ENCODE measurements at regions not wholly inside any gene's neighbourhood (a gene's known extent, or its start where the extent isn't known, plus 50 kb on each side); places are given as distances from the start of the nearest gene placed in this dataset.

GRCh38 chr1:199101139-199101538, 462.3 kb downstream of the PTPRC start:
- DNase-seq (no peak), ATAC-seq (no peak)
- peaks cover 6% of the 10 kb centered on the region for H3K9me3 Mint-ChIP-seq
- no peaks in the 10 kb centered on the region for H3K36me3 Mint-ChIP-seq (ENCODE audit: insufficient read depth)
- peaks cover 5% of the 10 kb centered on the region for H3K4me1 Mint-ChIP-seq (ENCODE audit: low read depth)
- no peak overlapping the region for H3K4me3 Mint-ChIP-seq
- H3K27me3 Mint-ChIP-seq (ENCODE audit: low read depth), result no peaks in the 10 kb centered on the region

- H3K4me1 Mint-ChIP-seq (ENCODE audit: low read depth), result peaks cover 5% of the 10 kb centered on the region
- DNase-seq (no peak), ATAC-seq (no peak)
- no peaks in the 10 kb centered on the region for H3K27me3 Mint-ChIP-seq (ENCODE audit: low read depth)
- no peaks in the 10 kb centered on the region for H3K36me3 Mint-ChIP-seq (ENCODE audit: insufficient read depth)
- peaks cover 10% of the 10 kb centered on the region for H3K9me3 Mint-ChIP-seq
- no peak overlapping the region for H3K4me3 Mint-ChIP-seq
Observed at GRCh38 chr1:199101635-199102034, 462.8 kb downstream of the PTPRC start.

GRCh38 chr1:199102239-199102638, 463.4 kb downstream of the PTPRC start:
- H3K27me3 Mint-ChIP-seq (ENCODE audit: low read depth), result no peaks in the 10 kb centered on the region
- peak in 1 of 2 donors; percentile 50 for ATAC-seq
- H3K4me3 Mint-ChIP-seq, result no peak overlapping the region
- no peaks in the 10 kb centered on the region for H3K36me3 Mint-ChIP-seq (ENCODE audit: insufficient read depth)
- H3K4me1 Mint-ChIP-seq (ENCODE audit: low read depth), result peaks cover 5% of the 10 kb centered on the region
- peaks cover 11% of the 10 kb centered on the region for H3K9me3 Mint-ChIP-seq
- DNase-seq, result no peak

- no peaks in the 10 kb centered on the region for H3K4me1 Mint-ChIP-seq (ENCODE audit: low read depth)
- peaks cover 16% of the 10 kb centered on the region for H3K9me3 Mint-ChIP-seq
- no peaks in the 10 kb centered on the region for H3K36me3 Mint-ChIP-seq (ENCODE audit: insufficient read depth)
- no peak for ATAC-seq
- H3K4me3 Mint-ChIP-seq, result no peak overlapping the region
- no peaks in the 10 kb centered on the region for H3K27me3 Mint-ChIP-seq (ENCODE audit: low read depth)
- no peak for DNase-seq
Observed at GRCh38 chr1:199109160-199109559, 470.3 kb downstream of the PTPRC start.

GRCh38 chr1:199112365-199112764, 473.5 kb downstream of the PTPRC start:
- H3K27me3 Mint-ChIP-seq (ENCODE audit: low read depth), result no peaks in the 10 kb centered on the region
- DNase-seq (no peak), ATAC-seq (no peak)
- no peaks in the 10 kb centered on the region for H3K4me1 Mint-ChIP-seq (ENCODE audit: low read depth)
- H3K4me3 Mint-ChIP-seq, result no peak overlapping the region
- peaks cover 5% of the 10 kb centered on the region for H3K9me3 Mint-ChIP-seq
- no peaks in the 10 kb centered on the region for H3K36me3 Mint-ChIP-seq (ENCODE audit: insufficient read depth)

- Mint-ChIP-seq H3K27me3 (ENCODE audit: low read depth) (no peaks in the 10 kb centered on the region), H3K9me3 (peaks cover 4% of the 10 kb centered on the region), H3K4me3 (no peak overlapping the region), H3K4me1 (ENCODE audit: low read depth) (no peaks in the 10 kb centered on the region), H3K36me3 (ENCODE audit: insufficient read depth) (no peaks in the 10 kb centered on the region)
- ATAC-seq (peak in 1 of 2 donors; percentile 62), DNase-seq (peak; percentile 54)
Observed at GRCh38 chr1:199113265-199113869, 474.5 kb downstream of the PTPRC start.

- no peaks in the 10 kb centered on the region for H3K4me1 Mint-ChIP-seq (ENCODE audit: low read depth)
- H3K9me3 Mint-ChIP-seq, result no peaks in the 10 kb centered on the region
- H3K4me3 Mint-ChIP-seq, result no peak overlapping the region
- H3K27me3 Mint-ChIP-seq (ENCODE audit: low read depth), result no peaks in the 10 kb centered on the region
- H3K36me3 Mint-ChIP-seq (ENCODE audit: insufficient read depth), result no peaks in the 10 kb centered on the region
- DNase-seq (no peak), ATAC-seq (no peak)
Observed at GRCh38 chr1:199116488-199116887, 477.6 kb downstream of the PTPRC start.

GRCh38 chr1:199121047-199121446, 482.2 kb downstream of the PTPRC start:
- H3K36me3 Mint-ChIP-seq (ENCODE audit: insufficient read depth), result no peaks in the 10 kb centered on the region
- H3K9me3 Mint-ChIP-seq, result no peaks in the 10 kb centered on the region
- H3K27me3 Mint-ChIP-seq (ENCODE audit: low read depth), result no peaks in the 10 kb centered on the region
- H3K4me1 Mint-ChIP-seq (ENCODE audit: low read depth), result peaks cover 2% of the 10 kb centered on the region
- DNase-seq, result no peak
- H3K4me3 Mint-ChIP-seq, result no peak overlapping the region
- ATAC-seq, result no peak

- no peaks in the 10 kb centered on the region for H3K27me3 Mint-ChIP-seq (ENCODE audit: low read depth)
- H3K4me3 Mint-ChIP-seq, result no peak overlapping the region
- DNase-seq, result no peak
- H3K36me3 Mint-ChIP-seq (ENCODE audit: insufficient read depth), result no peaks in the 10 kb centered on the region
- peaks cover 2% of the 10 kb centered on the region for H3K4me1 Mint-ChIP-seq (ENCODE audit: low read depth)
- ATAC-seq, result no peak
- no peaks in the 10 kb centered on the region for H3K9me3 Mint-ChIP-seq
Observed at GRCh38 chr1:199122085-199122484, 483.2 kb downstream of the PTPRC start.

- H3K9me3 Mint-ChIP-seq, result no peaks in the 10 kb centered on the region
- H3K4me1 Mint-ChIP-seq (ENCODE audit: low read depth), result peaks cover 2% of the 10 kb centered on the region
- ATAC-seq (no peak), DNase-seq (no peak)
- H3K36me3 Mint-ChIP-seq (ENCODE audit: insufficient read depth), result no peaks in the 10 kb centered on the region
- no peak overlapping the region for H3K4me3 Mint-ChIP-seq
- H3K27me3 Mint-ChIP-seq (ENCODE audit: low read depth), result no peaks in the 10 kb centered on the region
Observed at GRCh38 chr1:199122532-199123311, 483.9 kb downstream of the PTPRC start.

- no peaks in the 10 kb centered on the region for H3K9me3 Mint-ChIP-seq
- H3K4me1 Mint-ChIP-seq (ENCODE audit: low read depth), result peaks cover 2% of the 10 kb centered on the region
- DNase-seq (no peak), ATAC-seq (no peak)
- no peaks in the 10 kb centered on the region for H3K27me3 Mint-ChIP-seq (ENCODE audit: low read depth)
- H3K4me3 Mint-ChIP-seq, result no peak overlapping the region
- H3K36me3 Mint-ChIP-seq (ENCODE audit: insufficient read depth), result no peaks in the 10 kb centered on the region
Observed at GRCh38 chr1:199123615-199124014, 484.8 kb downstream of the PTPRC start.

GRCh38 chr1:199124351-199124750, 485.5 kb downstream of the PTPRC start:
- ATAC-seq, result no peak
- H3K36me3 Mint-ChIP-seq (ENCODE audit: insufficient read depth), result no peaks in the 10 kb centered on the region

GRCh38 chr1:199129247-199129646, 490.4 kb downstream of the PTPRC start:
- H3K9me3 Mint-ChIP-seq, result no peaks in the 10 kb centered on the region
- no peak for DNase-seq
- no peak for ATAC-seq
- no peaks in the 10 kb centered on the region for H3K27me3 Mint-ChIP-seq (ENCODE audit: low read depth)
- no peaks in the 10 kb centered on the region for H3K4me1 Mint-ChIP-seq (ENCODE audit: low read depth)
- no peaks in the 10 kb centered on the region for H3K36me3 Mint-ChIP-seq (ENCODE audit: insufficient read depth)
- no peak overlapping the region for H3K4me3 Mint-ChIP-seq

More at GRCh38 chr1:199124351-199124750, 485.5 kb downstream of the PTPRC start:
- H3K27me3 Mint-ChIP-seq (ENCODE audit: low read depth), result no peaks in the 10 kb centered on the region
- peaks cover 2% of the 10 kb centered on the region for H3K4me1 Mint-ChIP-seq (ENCODE audit: low read depth)
- DNase-seq, result no peak
- no peak overlapping the region for H3K4me3 Mint-ChIP-seq
- no peaks in the 10 kb centered on the region for H3K9me3 Mint-ChIP-seq

- no peak overlapping the region for H3K4me3 Mint-ChIP-seq
- H3K4me1 Mint-ChIP-seq (ENCODE audit: low read depth), result no peaks in the 10 kb centered on the region
- H3K9me3 Mint-ChIP-seq, result no peaks in the 10 kb centered on the region
- H3K36me3 Mint-ChIP-seq (ENCODE audit: insufficient read depth), result no peaks in the 10 kb centered on the region
- ATAC-seq, result no peak
- no peak for DNase-seq
- H3K27me3 Mint-ChIP-seq (ENCODE audit: low read depth), result no peaks in the 10 kb centered on the region
Observed at GRCh38 chr1:199132006-199132405, 493.2 kb downstream of the PTPRC start.

- H3K27me3 Mint-ChIP-seq (ENCODE audit: low read depth), result no peaks in the 10 kb centered on the region
- DNase-seq (no peak), ATAC-seq (no peak)
- H3K4me3 Mint-ChIP-seq, result no peak overlapping the region
- H3K4me1 Mint-ChIP-seq (ENCODE audit: low read depth), result no peaks in the 10 kb centered on the region
- H3K36me3 Mint-ChIP-seq (ENCODE audit: insufficient read depth), result no peaks in the 10 kb centered on the region
- H3K9me3 Mint-ChIP-seq, result no peaks in the 10 kb centered on the region
Observed at GRCh38 chr1:199135901-199136300, 497.1 kb downstream of the PTPRC start.
